C4-2B (cell line): ENCODE measurements at regions not wholly inside any gene's neighbourhood (a gene's known extent, or its start where the extent isn't known, plus 50 kb on each side); places are given as distances from the start of the nearest gene placed in this dataset.

Experiments
- ZFX ChIP-seq: fragments of 450-650 bp; IDR thresholded peaks from 2 replicates; pipeline ENCODE4 v1.6.1; 2017
- TF ChIP-seq, protein P1 (sequence below): fragments of 450-650 bp; conservative IDR thresholded peaks from 2 replicates; pipeline ENCODE4 v1.5.1; 2017; ENCODE audit warnings: mild to moderate bottlenecking

DNA sequence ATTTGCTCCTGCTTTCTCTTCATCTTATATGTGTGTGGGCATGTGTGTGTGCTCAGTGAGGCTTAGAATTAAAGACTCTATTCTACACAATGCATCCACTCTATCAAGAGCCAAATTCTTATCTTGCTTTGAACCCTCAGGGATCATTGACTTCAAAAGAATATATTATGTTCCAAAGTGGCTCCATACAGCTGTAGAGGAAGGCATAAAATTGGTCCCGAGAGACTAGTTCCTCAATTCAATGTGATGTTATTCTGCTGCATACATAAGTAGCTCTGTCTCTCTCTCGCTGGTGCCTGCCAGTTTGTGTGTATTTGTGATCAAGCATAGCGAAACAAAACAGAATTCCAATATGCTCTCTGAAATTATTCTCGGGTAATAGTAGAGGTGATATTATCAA, 997.9 kb upstream of the POT1 start:
- TF ChIP-seq, protein P1, sequence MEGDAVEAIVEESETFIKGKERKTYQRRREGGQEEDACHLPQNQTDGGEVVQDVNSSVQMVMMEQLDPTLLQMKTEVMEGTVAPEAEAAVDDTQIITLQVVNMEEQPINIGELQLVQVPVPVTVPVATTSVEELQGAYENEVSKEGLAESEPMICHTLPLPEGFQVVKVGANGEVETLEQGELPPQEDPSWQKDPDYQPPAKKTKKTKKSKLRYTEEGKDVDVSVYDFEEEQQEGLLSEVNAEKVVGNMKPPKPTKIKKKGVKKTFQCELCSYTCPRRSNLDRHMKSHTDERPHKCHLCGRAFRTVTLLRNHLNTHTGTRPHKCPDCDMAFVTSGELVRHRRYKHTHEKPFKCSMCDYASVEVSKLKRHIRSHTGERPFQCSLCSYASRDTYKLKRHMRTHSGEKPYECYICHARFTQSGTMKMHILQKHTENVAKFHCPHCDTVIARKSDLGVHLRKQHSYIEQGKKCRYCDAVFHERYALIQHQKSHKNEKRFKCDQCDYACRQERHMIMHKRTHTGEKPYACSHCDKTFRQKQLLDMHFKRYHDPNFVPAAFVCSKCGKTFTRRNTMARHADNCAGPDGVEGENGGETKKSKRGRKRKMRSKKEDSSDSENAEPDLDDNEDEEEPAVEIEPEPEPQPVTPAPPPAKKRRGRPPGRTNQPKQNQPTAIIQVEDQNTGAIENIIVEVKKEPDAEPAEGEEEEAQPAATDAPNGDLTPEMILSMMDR = no peak
- no peak for TF ChIP-seq ZFX
